Natural killer cell (primary cell): ENCODE measurements at regions not wholly inside any gene's neighbourhood (a gene's known extent, or its start where the extent isn't known, plus 50 kb on each side); places are given as distances from the start of the nearest gene placed in this dataset.

Experiments used
- ATAC-seq, 3 donors: fragments of 150-1000 bp in 2 of 3; fragments of 200-7000 bp in 1 of 3; cut with Tn5 transposase; 1 replicate in 1 of 3; 2 replicates in 2 of 3; pipeline ENCODE4 v1.10.0; 2021; ENCODE audit warnings: mild to moderate bottlenecking in 2 of 3, moderate library complexity in 2 of 3
- DNase-seq, 2 donors: peaks; one replicate each; pipeline versions ENCODE4 v3.0.0 to v3.0.0-alpha.2; 2013 to 2021; ENCODE audit warnings: mixed read lengths in 1 of 2
- H3K27ac ChIP-seq: one replicate; pipeline ENCODE4 v1.5.1; 2013; ENCODE audit warnings: mild to moderate bottlenecking, low read length
- H3K27me3 ChIP-seq: one replicate; pipeline ENCODE4 v1.6.1; 2013; ENCODE audit warnings: low read length; ENCODE audit not compliant: control insufficient read depth, insufficient read depth
- H3K36me3 ChIP-seq: one replicate; pipeline ENCODE4 v1.6.1; 2013; ENCODE audit warnings: low read length; ENCODE audit not compliant: control insufficient read depth, insufficient read depth
- H3K4me1 ChIP-seq: one replicate; pipeline ENCODE4 v1.6.1; 2013; ENCODE audit warnings: low read length; ENCODE audit not compliant: control insufficient read depth, insufficient read depth
- H3K4me3 ChIP-seq: one replicate; pipeline ENCODE4 v1.5.1; 2013; ENCODE audit warnings: low read length
- H3K9me3 ChIP-seq: one replicate; pipeline ENCODE4 v1.6.1; 2013; ENCODE audit warnings: low read length; ENCODE audit not compliant: control insufficient read depth, insufficient read depth
- H3K27ac Mint-ChIP-seq, 2 donors: one replicate each; pipeline ENCODE4 v1.8.0; 2022; ENCODE audit warnings: mild to moderate bottlenecking in 2 of 2, mixed read lengths in 2 of 2, moderate library complexity in 1 of 2
- H3K27me3 Mint-ChIP-seq, 2 donors: one replicate each; pipeline ENCODE4 v1.8.0; 2022; ENCODE audit warnings: low read depth in 2 of 2, mixed read lengths in 2 of 2
- H3K36me3 Mint-ChIP-seq: one replicate; pipeline ENCODE4 v1.8.0; 2022; ENCODE audit warnings: mixed read lengths
- H3K4me1 Mint-ChIP-seq, 2 donors: one replicate each; pipeline ENCODE4 v1.8.0; 2022; ENCODE audit warnings: mixed read lengths in 2 of 2
- H3K4me3 Mint-ChIP-seq: one replicate; pipeline ENCODE4 v1.8.0; 2022; ENCODE audit warnings: mild to moderate bottlenecking, moderate library complexity, mixed read lengths
- H3K9me3 Mint-ChIP-seq, 2 donors: one replicate each; pipeline ENCODE4 v1.8.0; 2022; ENCODE audit warnings: mixed read lengths in 2 of 2
- CTCF ChIP-seq: fragments of 200-600 bp; IDR thresholded peaks from one replicate; pipeline ENCODE4 v1.8.0; 2022; ENCODE audit warnings: antibody characterized with exemption
- WGBS: methylation state at CpG from one replicate; pipeline ENCODE4 v1.1.7; 2013; ENCODE audit warnings: missing lambda C conversion rate; ENCODE audit not compliant: insufficient coverage; 5-methylcytosine and 5-hydroxymethylcytosine counted together
- intact Hi-C: fragments of 100-400 bp; cut with micrococcal nuclease; formaldehyde crosslinking; loops from one replicate; pipeline ENCODE4 v1.14.2; 2022

- Histone ChIP-seq H3K27me3 (no peaks in the 10 kb centered on the region), H3K9me3 (no peaks in the 10 kb centered on the region), H3K4me1 (no peaks in the 10 kb centered on the region), H3K4me3 (no peak overlapping the region), H3K27ac (no peak overlapping the region), H3K36me3 (no peaks in the 10 kb centered on the region)
- Mint-ChIP-seq H3K4me3 (no peak overlapping the region), H3K27me3 (peaks cover 9 to 29% of the 10 kb centered on the region in 2 donors), H3K27ac (no peak overlapping the region), H3K4me1 (no peaks in the 10 kb centered on the region), H3K9me3 (peaks cover 2 to 4% of the 10 kb centered on the region in 2 donors), H3K36me3 (no peaks in the 10 kb centered on the region)
- intact Hi-C loops, result no loop called here
- no peak for TF ChIP-seq CTCF
- WGBS, result 85% methylated on average over 6 of the region's 6 CpGs
- ATAC-seq, result no peak
- DNase-seq, result no peak
Observed at GRCh38 chr2:224110811-224111210, 71.7 kb upstream of the SERPINE2 start.

- Histone ChIP-seq H3K36me3 (no peaks in the 10 kb centered on the region), H3K4me3 (no peak overlapping the region), H3K4me1 (no peaks in the 10 kb centered on the region), H3K27me3 (no peaks in the 10 kb centered on the region), H3K9me3 (no peaks in the 10 kb centered on the region), H3K27ac (no peak overlapping the region)
- no peak for TF ChIP-seq CTCF
- ATAC-seq (no peak), DNase-seq (no peak)
- H3K4me3 Mint-ChIP-seq, result no peak overlapping the region
- H3K9me3 Mint-ChIP-seq, result peaks cover 2 to 4% of the 10 kb centered on the region in 2 donors
- peaks cover 6 to 18% of the 10 kb centered on the region in 2 donors for H3K27me3 Mint-ChIP-seq
- H3K4me1 Mint-ChIP-seq, result no peaks in the 10 kb centered on the region
- 77% methylated on average over 6 of the region's 6 CpGs for WGBS
- intact Hi-C loops, result no loop called here
- no peaks in the 10 kb centered on the region for H3K36me3 Mint-ChIP-seq
- H3K27ac Mint-ChIP-seq, result no peak overlapping the region
Observed at GRCh38 chr2:224109751-224110150, 70.7 kb upstream of the SERPINE2 start.

- H3K4me3 Mint-ChIP-seq, result no peak overlapping the region
- H3K27ac Mint-ChIP-seq, result no peak overlapping the region
- H3K27me3 Mint-ChIP-seq, result peaks cover 6 to 22% of the 10 kb centered on the region in 2 donors
- intact Hi-C loops, result no loop called here
- H3K9me3 ChIP-seq, result no peaks in the 10 kb centered on the region
- no peak overlapping the region for H3K4me3 ChIP-seq
- H3K36me3 ChIP-seq, result no peaks in the 10 kb centered on the region
- no peak for TF ChIP-seq CTCF
- no peaks in the 10 kb centered on the region for H3K9me3 Mint-ChIP-seq
- no peaks in the 10 kb centered on the region for H3K27me3 ChIP-seq
- WGBS, result 94% methylated on average over 1 of the region's 2 CpGs
- DNase-seq, result no peak
- ATAC-seq, result no peak
- H3K36me3 Mint-ChIP-seq, result no peaks in the 10 kb centered on the region
- no peak overlapping the region for H3K27ac ChIP-seq
- no peaks in the 10 kb centered on the region for H3K4me1 ChIP-seq
- no peaks in the 10 kb centered on the region for H3K4me1 Mint-ChIP-seq
Observed at GRCh38 chr2:224106794-224107193, 67.7 kb upstream of the SERPINE2 start.

- Mint-ChIP-seq H3K36me3 (no peaks in the 10 kb centered on the region), H3K4me3 (no peak overlapping the region), H3K27ac (no peak overlapping the region), H3K9me3 (no peaks in the 10 kb centered on the region), H3K27me3 (peaks cover 14 to 26% of the 10 kb centered on the region in 2 donors), H3K4me1 (no peaks in the 10 kb centered on the region)
- intact Hi-C loops, result no loop called here
- 43% methylated on average over 1 of the region's 1 CpG for WGBS
- no peaks in the 10 kb centered on the region for H3K4me1 ChIP-seq
- no peak overlapping the region for H3K4me3 ChIP-seq
- no peaks in the 10 kb centered on the region for H3K27me3 ChIP-seq
- no peak for TF ChIP-seq CTCF
- H3K27ac ChIP-seq, result no peak overlapping the region
- no peak for DNase-seq
- no peaks in the 10 kb centered on the region for H3K36me3 ChIP-seq
- no peaks in the 10 kb centered on the region for H3K9me3 ChIP-seq
- ATAC-seq, result no peak
Observed at GRCh38 chr2:224104668-224105386, 65.7 kb upstream of the SERPINE2 start.
